ACC112 (cell line): ENCODE measurements at regions not wholly inside any gene's neighbourhood (a gene's known extent, or its start where the extent isn't known, plus 50 kb on each side); places are given as distances from the start of the nearest gene placed in this dataset.
"Not testable (repeated sequence)": the region's sequence is repeated elsewhere in the genome, so short reads cannot be mapped to it uniquely, and the experiment has no call there.

Source experiments
- H2AFZ ChIP-seq: fragments of 200-600 bp; sonication (generic); one replicate; pipeline ENCODE4 v1.6.0; 2017; ENCODE audit warnings: antibody characterized with exemption, low read length; ENCODE audit not compliant: unreplicated experiment
- H3K27ac ChIP-seq: fragments of 200-600 bp; sonication (generic); 2 replicates; pipeline ENCODE4 v1.5.1; 2014; ENCODE audit warnings: low read depth, mild to moderate bottlenecking, antibody characterized with exemption, low read length, moderate library complexity
- H3K27me3 ChIP-seq: fragments of 200-600 bp; sonication (generic); 2 replicates; pipeline ENCODE4 v1.6.1; 2014; ENCODE audit warnings: mild to moderate bottlenecking, antibody characterized with exemption, low read length, moderate library complexity, mixed read lengths; ENCODE audit not compliant: insufficient read depth
- H3K36me3 ChIP-seq: fragments of 200-600 bp; sonication (generic); 2 replicates; pipeline ENCODE4 v1.6.1; 2016; ENCODE audit warnings: mild to moderate bottlenecking, antibody characterized with exemption, low read length, moderate library complexity, mixed read lengths; ENCODE audit not compliant: insufficient read depth
- H3K4me1 ChIP-seq: fragments of 200-600 bp; sonication (generic); one replicate; pipeline ENCODE4 v1.6.1; 2016; ENCODE audit warnings: low read length, mixed read lengths; ENCODE audit not compliant: insufficient read depth, unreplicated experiment, control insufficient read depth
- H3K4me3 ChIP-seq: fragments of 200-600 bp; sonication (generic); 2 replicates; pipeline ENCODE4 v1.5.1; 2014; ENCODE audit warnings: mild to moderate bottlenecking, low read depth, low read length
- H3K79me2 ChIP-seq: fragments of 200-600 bp; sonication (generic); one replicate; pipeline ENCODE4 v1.6.0; 2016; ENCODE audit warnings: low read length; ENCODE audit not compliant: control insufficient read depth, unreplicated experiment, insufficient read depth

- not testable (repeated sequence) for H2AFZ ChIP-seq, H3K4me1 ChIP-seq, H3K79me2 ChIP-seq
Measured at GRCh38 chr7:83263442-83264034, 100.9 kb upstream of the PCLO start.

GRCh38 chr7:83259064-83259463 is 96.4 kb upstream of the PCLO start:
- Histone ChIP-seq H3K79me2 (no peaks in the 10 kb centered on the region), H3K36me3 (no peaks in the 10 kb centered on the region), H2AFZ (peak overlapping the region; percentile 69)

More at GRCh38 chr7:83263442-83264034, 100.9 kb upstream of the PCLO start:
- H3K36me3 ChIP-seq, H3K4me3 ChIP-seq, H3K27ac ChIP-seq, H3K27me3 ChIP-seq: not testable (repeated sequence)

GRCh38 chr7:83248000-83248399 is 85.3 kb upstream of the PCLO start:
- Histone ChIP-seq H3K4me3 (no peak overlapping the region), H3K79me2 (no peaks in the 10 kb centered on the region), H3K36me3 (no peaks in the 10 kb centered on the region), H3K27me3 (peaks cover 15% of the 10 kb centered on the region), H3K4me1 (no peaks in the 10 kb centered on the region), H3K27ac (no peak overlapping the region), H2AFZ (no peak overlapping the region)

More at GRCh38 chr7:83259064-83259463, 96.4 kb upstream of the PCLO start:
- Histone ChIP-seq H3K4me3 (no peak overlapping the region), H3K27me3 (peaks cover 4% of the 10 kb centered on the region; the same call in 1 of the 2 replicates), H3K27ac (no peak overlapping the region), H3K4me1 (peaks cover 6% of the 10 kb centered on the region)

GRCh38 chr7:83219231-83219630 is 56.5 kb upstream of the PCLO start:
- not testable (repeated sequence) for H3K4me3 ChIP-seq, H3K4me1 ChIP-seq, H3K79me2 ChIP-seq, H3K27ac ChIP-seq, H2AFZ ChIP-seq, H3K36me3 ChIP-seq
- peaks cover 25% of the 10 kb centered on the region for H3K27me3 ChIP-seq

GRCh38 chr7:83212883-83213282 is 50.2 kb upstream of the PCLO start:
- Histone ChIP-seq H3K4me3 (no peak overlapping the region), H3K36me3 (no peaks in the 10 kb centered on the region), H3K79me2 (no peaks in the 10 kb centered on the region), H3K4me1 (no peaks in the 10 kb centered on the region), H2AFZ (no peak overlapping the region), H3K27ac (no peak overlapping the region), H3K27me3 (peaks cover 7% of the 10 kb centered on the region)
